CD8-positive, alpha-beta memory T cell (primary cell): ENCODE measurements at regions not wholly inside any gene's neighbourhood (a gene's known extent, or its start where the extent isn't known, plus 50 kb on each side); places are given as distances from the start of the nearest gene placed in this dataset.

Source experiments
- CTCF ChIA-PET: fragments of 350-600 bp; sonication (Branson Sonifier 250); formaldehyde crosslinking; loops from one replicate; lab custom pipeline; 2021; ENCODE audit warnings: antibody characterized with exemption; lab: Charles Lee
- POLR2A ChIA-PET: fragments of 350-600 bp; sonication (Branson Sonifier 250); formaldehyde crosslinking; loops from one replicate; lab custom pipeline; 2021; ENCODE audit warnings: antibody characterized with exemption; lab: Charles Lee
- DNase-seq, 5 donors: peaks; one replicate each; pipeline versions ENCODE4 v3.0.0 to v3.0.0-alpha.2; 2020 to 2022; ENCODE audit warnings: mixed read lengths in 1 of 5
- H3K27ac ChIP-seq: one replicate; pipeline ENCODE4 v1.7.0; 2013; ENCODE audit warnings: low read depth, mild to moderate bottlenecking, low read length, moderate library complexity
- H3K27me3 ChIP-seq: 2 replicates; pipeline ENCODE4 v1.7.0; 2013; ENCODE audit warnings: low read length, mild to moderate bottlenecking; ENCODE audit not compliant: insufficient read depth, poor library complexity, severe bottlenecking
- H3K36me3 ChIP-seq: 2 replicates; pipeline ENCODE4 v1.7.0; 2013; ENCODE audit warnings: mild to moderate bottlenecking, low read length, moderate library complexity; ENCODE audit not compliant: insufficient read depth
- H3K4me1 ChIP-seq: 2 replicates; pipeline ENCODE4 v1.7.0; 2013; ENCODE audit warnings: mild to moderate bottlenecking, low read length, moderate library complexity; ENCODE audit not compliant: insufficient read depth
- H3K4me3 ChIP-seq: 2 replicates; pipeline ENCODE4 v1.7.0; 2013; ENCODE audit warnings: mild to moderate bottlenecking, low read length
- H3K9me3 ChIP-seq: 2 replicates; pipeline ENCODE4 v1.7.0; 2013; ENCODE audit warnings: mild to moderate bottlenecking, low read length
- H3K27ac Mint-ChIP-seq, 8 donors: one replicate each; pipeline ENCODE4 v1.8.0; 2020 to 2021; ENCODE audit warnings: mixed read lengths in 8 of 8, mild to moderate bottlenecking in 6 of 8, inconsistent platforms in 3 of 8, moderate library complexity in 3 of 8
- H3K27me3 Mint-ChIP-seq, 2 donors: one replicate each; pipeline ENCODE4 v1.8.0; 2020 to 2021; ENCODE audit warnings: mixed read lengths in 2 of 2, mild to moderate bottlenecking in 1 of 2, moderate library complexity in 1 of 2
- H3K36me3 Mint-ChIP-seq, 3 donors: one replicate each; pipeline ENCODE4 v1.8.0; 2020 to 2021; ENCODE audit warnings: mixed read lengths in 3 of 3, inconsistent platforms in 1 of 3, mild to moderate bottlenecking in 1 of 3
- H3K4me1 Mint-ChIP-seq, 3 donors: one replicate each; pipeline ENCODE4 v1.8.0; 2020 to 2021; ENCODE audit warnings: mixed read lengths in 3 of 3, inconsistent platforms in 1 of 3, mild to moderate bottlenecking in 1 of 3
- H3K4me3 Mint-ChIP-seq, 7 donors: one replicate each; pipeline ENCODE4 v1.8.0; 2020 to 2021; ENCODE audit warnings: mixed read lengths in 7 of 7, mild to moderate bottlenecking in 6 of 7, moderate library complexity in 4 of 7, inconsistent platforms in 2 of 7
- H3K9me3 Mint-ChIP-seq, 5 donors: one replicate each; pipeline ENCODE4 v1.8.0; 2020 to 2022; ENCODE audit warnings: mixed read lengths in 5 of 5, mild to moderate bottlenecking in 3 of 5, moderate library complexity in 2 of 5, inconsistent platforms in 1 of 5

GRCh38 chr19:56953470-56953869, 112.9 kb upstream of the PEG3 start:
- no peak overlapping the region for H3K27ac ChIP-seq
- peaks cover 0 to 5% (median 4%) of the 10 kb centered on the region in 3 donors for H3K36me3 Mint-ChIP-seq
- CTCF ChIA-PET: no interaction called here
- no peak overlapping the region for H3K4me3 ChIP-seq
- H3K27me3 Mint-ChIP-seq: peaks cover 5 to 6% of the 10 kb centered on the region in 2 donors
- H3K9me3 Mint-ChIP-seq: peaks cover 19 to 56% (median 37%) of the 10 kb centered on the region in 5 donors
- POLR2A ChIA-PET: no interaction called here
- no peaks in the 10 kb centered on the region for H3K4me1 ChIP-seq
- no peak overlapping the region for H3K4me3 Mint-ChIP-seq
- H3K4me1 Mint-ChIP-seq: no peaks in the 10 kb centered on the region
- no peak for DNase-seq
- no peaks in the 10 kb centered on the region for H3K9me3 ChIP-seq
- no peak overlapping the region for H3K27ac Mint-ChIP-seq
- no peaks in the 10 kb centered on the region for H3K27me3 ChIP-seq
- H3K36me3 ChIP-seq: no peaks in the 10 kb centered on the region

- H3K4me1 Mint-ChIP-seq: no peaks in the 10 kb centered on the region
- no peaks in the 10 kb centered on the region for H3K27me3 ChIP-seq
- CTCF ChIA-PET: no interaction called here
These were observed 115.2 kb upstream of the PEG3 start for GRCh38 chr19:56955637-56956216.

GRCh38 chr19:56956503-56957226, 116.1 kb upstream of the PEG3 start:
- H3K4me1 ChIP-seq: no peaks in the 10 kb centered on the region
- no peaks in the 10 kb centered on the region for H3K36me3 ChIP-seq
- Mint-ChIP-seq H3K4me1 (no peaks in the 10 kb centered on the region), H3K36me3 (peaks cover 0 to 5% (median 0%) of the 10 kb centered on the region in 3 donors), H3K9me3 (peaks cover 20 to 50% (median 41%) of the 10 kb centered on the region in 5 donors), H3K4me3 (no peak overlapping the region), H3K27ac (no peak overlapping the region), H3K27me3 (peaks cover 0 to 4% of the 10 kb centered on the region in 2 donors)
- H3K4me3 ChIP-seq: no peak overlapping the region
- ChIA-PET CTCF (no interaction called here), POLR2A (no interaction called here)
- DNase-seq: no peak
- no peaks in the 10 kb centered on the region for H3K27me3 ChIP-seq
- H3K27ac ChIP-seq: no peak overlapping the region
- H3K9me3 ChIP-seq: no peaks in the 10 kb centered on the region

More at GRCh38 chr19:56955637-56956216, 115.2 kb upstream of the PEG3 start:
- H3K9me3 Mint-ChIP-seq: peaks cover 20 to 56% (median 39%) of the 10 kb centered on the region in 5 donors
- peaks cover 0 to 6% of the 10 kb centered on the region in 2 donors for H3K27me3 Mint-ChIP-seq
- Histone ChIP-seq H3K9me3 (no peaks in the 10 kb centered on the region), H3K36me3 (no peaks in the 10 kb centered on the region), H3K27ac (no peak overlapping the region), H3K4me1 (no peaks in the 10 kb centered on the region), H3K4me3 (no peak overlapping the region)
- no peak for DNase-seq
- POLR2A ChIA-PET: no interaction called here
- H3K36me3 Mint-ChIP-seq: peaks cover 0 to 5% (median 4%) of the 10 kb centered on the region in 3 donors
- no peak overlapping the region for H3K27ac Mint-ChIP-seq
- H3K4me3 Mint-ChIP-seq: no peak overlapping the region

- DNase-seq: no peak
- no peaks in the 10 kb centered on the region for H3K36me3 ChIP-seq
- H3K4me1 Mint-ChIP-seq: no peaks in the 10 kb centered on the region
- no peaks in the 10 kb centered on the region for H3K9me3 ChIP-seq
- H3K27me3 ChIP-seq: no peaks in the 10 kb centered on the region
- POLR2A ChIA-PET: no interaction called here
- H3K4me3 Mint-ChIP-seq: no peak overlapping the region
- no peaks in the 10 kb centered on the region for H3K4me1 ChIP-seq
- H3K4me3 ChIP-seq: no peak overlapping the region
- CTCF ChIA-PET: no interaction called here
- H3K27ac Mint-ChIP-seq: no peak overlapping the region
- H3K9me3 Mint-ChIP-seq: peaks cover 18 to 49% (median 40%) of the 10 kb centered on the region in 5 donors
- peaks cover 0 to 5% (median 0%) of the 10 kb centered on the region in 3 donors for H3K36me3 Mint-ChIP-seq
- H3K27me3 Mint-ChIP-seq: peaks cover 0 to 4% of the 10 kb centered on the region in 2 donors
- no peak overlapping the region for H3K27ac ChIP-seq
These were observed 118.7 kb upstream of the PEG3 start for GRCh38 chr19:56959205-56959604.

GRCh38 chr19:56960959-56961543, 120.5 kb upstream of the PEG3 start:
- ChIA-PET POLR2A (no interaction called here), CTCF (no interaction called here)
- Histone ChIP-seq H3K36me3 (no peaks in the 10 kb centered on the region), H3K27me3 (no peaks in the 10 kb centered on the region), H3K4me3 (no peak overlapping the region), H3K27ac (no peak overlapping the region), H3K9me3 (no peaks in the 10 kb centered on the region), H3K4me1 (no peaks in the 10 kb centered on the region)
- H3K36me3 Mint-ChIP-seq: peaks cover 0 to 5% (median 0%) of the 10 kb centered on the region in 3 donors
- H3K4me3 Mint-ChIP-seq: no peak overlapping the region
- peaks cover 0 to 2% of the 10 kb centered on the region in 2 donors for H3K27me3 Mint-ChIP-seq
- no peaks in the 10 kb centered on the region for H3K4me1 Mint-ChIP-seq
- no peak overlapping the region for H3K27ac Mint-ChIP-seq
- H3K9me3 Mint-ChIP-seq: peaks cover 14 to 51% (median 38%) of the 10 kb centered on the region in 5 donors
- no peak for DNase-seq

GRCh38 chr19:56964410-56964920, 123.9 kb upstream of the PEG3 start:
- Mint-ChIP-seq H3K36me3 (no peaks in the 10 kb centered on the region), H3K27ac (no peak overlapping the region), H3K9me3 (peaks cover 11 to 28% (median 17%) of the 10 kb centered on the region in 5 donors), H3K27me3 (peaks cover 3 to 6% of the 10 kb centered on the region in 2 donors), H3K4me3 (no peak overlapping the region), H3K4me1 (no peaks in the 10 kb centered on the region)
- no peak for DNase-seq
- no peaks in the 10 kb centered on the region for H3K9me3 ChIP-seq
- H3K4me1 ChIP-seq: no peaks in the 10 kb centered on the region
- no peaks in the 10 kb centered on the region for H3K36me3 ChIP-seq
- H3K4me3 ChIP-seq: no peak overlapping the region
- H3K27me3 ChIP-seq: no peaks in the 10 kb centered on the region
- H3K27ac ChIP-seq: no peak overlapping the region
- ChIA-PET POLR2A (no interaction called here), CTCF (no interaction called here)

GRCh38 chr19:56966225-56966696, 125.7 kb upstream of the PEG3 start:
- POLR2A ChIA-PET: no interaction called here
- DNase-seq: no peak
- H3K36me3 Mint-ChIP-seq: no peaks in the 10 kb centered on the region
- no peak overlapping the region for H3K27ac ChIP-seq
- peaks cover 10 to 27% (median 15%) of the 10 kb centered on the region in 5 donors for H3K9me3 Mint-ChIP-seq
- H3K4me3 ChIP-seq: no peak overlapping the region
- H3K36me3 ChIP-seq: no peaks in the 10 kb centered on the region
- H3K4me1 Mint-ChIP-seq: no peaks in the 10 kb centered on the region
- H3K27ac Mint-ChIP-seq: no peak overlapping the region
- CTCF ChIA-PET: no interaction called here
- H3K27me3 ChIP-seq: no peaks in the 10 kb centered on the region
- H3K4me3 Mint-ChIP-seq: no peak overlapping the region
- H3K27me3 Mint-ChIP-seq: peaks cover 4 to 6% of the 10 kb centered on the region in 2 donors
- no peaks in the 10 kb centered on the region for H3K9me3 ChIP-seq
- no peaks in the 10 kb centered on the region for H3K4me1 ChIP-seq
